GM13976 (cell line): ENCODE measurements at regions not wholly inside any gene's neighbourhood (a gene's known extent, or its start where the extent isn't known, plus 50 kb on each side); places are given as distances from the start of the nearest gene placed in this dataset.

ENCODE experiments used
- DNase-seq: peaks from one replicate; pipeline ENCODE4 v3.0.0; 2012; ENCODE audit warnings: low spot score
- CTCF ChIP-seq: IDR thresholded peaks from 2 replicates; pipeline ENCODE4 v1.5.1; 2012; ENCODE audit warnings: borderline replicate concordance, mild to moderate bottlenecking; ENCODE audit not compliant: insufficient read depth; ENCODE audit errors: extremely low read depth, missing control alignments, control extremely low read depth
- in situ Hi-C: fragments of 300-500 bp; cut with MboI; formaldehyde crosslinking; loops from one replicate; pipeline ENCODE4 v1.12.0; 2022; ENCODE audit warnings: low sequenced_read_pairs, mixed read lengths, inconsistent platforms; ENCODE audit not compliant: unreplicated experiment

GRCh38 chr3:105255350-105255749, 111.4 kb upstream of the ALCAM start:
- no peak for TF ChIP-seq CTCF
- in situ Hi-C loops: no loop called here
- DNase-seq: no peak

DNA sequence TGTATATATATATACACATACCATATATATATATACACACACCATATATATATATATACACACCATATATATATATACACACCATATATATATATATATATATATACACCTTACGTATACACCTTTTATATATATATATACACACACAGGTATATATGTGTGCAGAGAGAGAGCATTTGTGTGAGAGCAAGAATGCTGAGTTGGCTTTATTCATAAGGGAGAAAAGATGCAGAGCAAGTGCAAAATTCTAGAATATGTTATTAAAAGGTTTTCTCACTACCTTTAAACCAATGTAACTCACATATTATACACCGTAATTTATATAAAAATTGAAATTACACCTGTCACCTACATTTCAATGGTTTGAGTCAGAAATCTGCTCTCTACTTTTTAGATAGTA, 107.2 kb upstream of the ALCAM start:
- in situ Hi-C loops: no loop called here
- TF ChIP-seq CTCF: no peak
- no peak for DNase-seq

GRCh38 chr3:105260385-105260784, 106.3 kb upstream of the ALCAM start:
- no peak for TF ChIP-seq CTCF
- in situ Hi-C loops: no loop called here

DNA sequence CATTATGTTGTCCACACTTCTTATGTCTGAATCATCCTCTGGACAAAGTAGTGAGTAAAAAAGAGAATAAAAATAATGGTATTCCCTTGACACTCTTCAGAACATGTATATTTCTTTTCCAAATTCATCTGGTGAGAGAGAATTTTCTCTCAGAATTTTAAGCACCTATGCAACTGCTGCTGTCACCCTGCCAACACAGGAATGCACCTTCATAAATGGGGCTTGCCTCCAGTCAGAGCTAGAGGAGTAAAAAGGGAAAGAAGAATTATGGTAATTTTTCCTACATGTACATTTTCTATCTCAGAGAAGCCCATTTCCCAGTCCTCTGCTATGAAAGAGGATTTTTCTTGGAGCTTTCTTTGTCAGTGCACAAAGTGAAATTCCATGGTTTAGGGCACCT, 92.2 kb upstream of the ALCAM start:
- no peak for TF ChIP-seq CTCF
- DNase-seq: no peak
- in situ Hi-C loops: no loop called here

More at GRCh38 chr3:105260385-105260784, 106.3 kb upstream of the ALCAM start:
- no peak for DNase-seq

DNA sequence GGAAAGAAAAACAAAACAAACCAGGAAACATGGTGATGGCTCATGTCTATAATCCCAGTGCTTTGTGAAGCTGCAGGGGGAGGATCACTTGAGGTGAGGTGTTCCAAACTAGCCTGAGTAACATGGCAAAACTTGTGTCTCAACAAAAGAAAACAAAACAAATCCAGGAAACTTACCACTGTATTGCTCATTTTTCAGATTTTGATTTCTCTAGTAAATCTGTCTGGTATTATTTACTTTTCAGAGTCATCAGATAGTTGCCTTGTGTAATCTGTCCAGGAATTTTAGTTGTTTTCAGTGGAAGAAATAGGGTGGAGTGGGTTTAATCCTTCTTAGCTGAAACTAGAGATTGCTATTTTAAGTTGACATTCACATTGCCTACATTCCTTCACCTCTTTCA, 91.8 kb upstream of the ALCAM start:
- in situ Hi-C loops: no loop called here
- DNase-seq: no peak
- no peak for TF ChIP-seq CTCF

DNA sequence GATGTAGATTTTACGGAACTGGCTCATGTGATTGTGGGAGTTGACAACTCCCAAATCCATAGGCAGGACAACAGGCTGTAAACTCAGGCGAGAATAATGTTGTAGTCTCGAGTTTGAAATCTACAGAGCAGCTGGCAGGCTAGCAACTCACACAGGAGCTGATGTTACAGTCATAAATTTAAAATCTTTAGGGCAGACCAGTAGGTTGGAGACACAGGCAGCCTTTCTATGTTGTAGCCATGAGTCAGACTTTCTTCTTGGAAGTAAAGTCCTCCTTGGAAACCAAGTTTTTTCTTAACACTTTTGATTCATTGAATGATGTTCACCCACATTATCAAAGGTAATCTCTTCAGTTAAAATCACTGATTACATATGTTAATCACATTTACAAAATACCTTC, 89.1 kb upstream of the ALCAM start:
- in situ Hi-C loops: no loop called here
- DNase-seq: no peak
- TF ChIP-seq CTCF: no peak

GRCh38 chr3:105278688-105279087, 88.0 kb upstream of the ALCAM start:
- no peak for TF ChIP-seq CTCF
- in situ Hi-C loops: no loop called here

More at GRCh38 chr3:105278688-105279087, 88.0 kb upstream of the ALCAM start:
- DNase-seq: no peak
